MCF 10A (cell line): ENCODE measurements at regions not wholly inside any gene's neighbourhood (a gene's known extent, or its start where the extent isn't known, plus 50 kb on each side); places are given as distances from the start of the nearest gene placed in this dataset.
A peak's percentile ranks its signal among the peaks of the same experiment; 100 is the strongest.

Source experiments
- BruUV-seq: library from RNA; stranded (reverse); fragments of 400-500 nt; replicated peaks from 2 replicates; lab custom pipeline; 2021; lab: Mats Ljungman, UMichigan
- CTCF ChIA-PET: fragments of 300-600 bp; sonication (Branson Sonifier 250); formaldehyde crosslinking; extraction: SDS; loops from one replicate; lab custom pipeline; 2021; ENCODE audit warnings: antibody characterized with exemption, inconsistent platforms; lab: Yijun Ruan, JAX
- POLR2A ChIA-PET: fragments of 300-600, 350-650 bp; sonication (Branson Sonifier 250); formaldehyde crosslinking; extraction: SDS; loops from one replicate; lab custom pipeline; 2020; ENCODE audit warnings: antibody characterized with exemption, inconsistent platforms; lab: Yijun Ruan, JAX
- DNase-seq: peaks from one replicate; pipeline ENCODE4 v3.0.0-alpha.2; 2018; ENCODE audit not compliant: unreplicated experiment
- H3K27ac Mint-ChIP-seq: one replicate; pipeline ENCODE4 v1.8.0; 2022; ENCODE audit warnings: mild to moderate bottlenecking, low read depth, mixed read lengths; ENCODE audit not compliant: unreplicated experiment
- H3K27me3 Mint-ChIP-seq: one replicate; pipeline ENCODE4 v1.8.0; 2022; ENCODE audit warnings: mixed read lengths; ENCODE audit not compliant: insufficient read depth, unreplicated experiment
- H3K36me3 Mint-ChIP-seq: one replicate; pipeline ENCODE4 v1.8.0; 2022; ENCODE audit warnings: mild to moderate bottlenecking, moderate library complexity, mixed read lengths; ENCODE audit not compliant: insufficient read depth, unreplicated experiment
- H3K4me1 Mint-ChIP-seq: one replicate; pipeline ENCODE4 v1.8.0; 2022; ENCODE audit warnings: mixed read lengths; ENCODE audit not compliant: insufficient read depth, unreplicated experiment
- H3K4me3 Mint-ChIP-seq: one replicate; pipeline ENCODE4 v1.8.0; 2022; ENCODE audit warnings: mild to moderate bottlenecking, moderate library complexity, mixed read lengths; ENCODE audit not compliant: unreplicated experiment
- H3K9me3 Mint-ChIP-seq: one replicate; pipeline ENCODE4 v1.8.0; 2022; ENCODE audit warnings: mixed read lengths; ENCODE audit not compliant: unreplicated experiment
- intact Hi-C: fragments of 100-400 bp; cut with micrococcal nuclease; formaldehyde crosslinking; loops from 2 replicates; pipeline ENCODE4 v1.14.1; 2022
- TF ChIP-seq, protein P1 (sequence below): fragments of 200-600 bp; IDR thresholded peaks from one replicate; pipeline ENCODE4 v1.8.0; 2022; ENCODE audit warnings: antibody characterized with exemption, mild to moderate bottlenecking; ENCODE audit not compliant: unreplicated experiment

DNA sequence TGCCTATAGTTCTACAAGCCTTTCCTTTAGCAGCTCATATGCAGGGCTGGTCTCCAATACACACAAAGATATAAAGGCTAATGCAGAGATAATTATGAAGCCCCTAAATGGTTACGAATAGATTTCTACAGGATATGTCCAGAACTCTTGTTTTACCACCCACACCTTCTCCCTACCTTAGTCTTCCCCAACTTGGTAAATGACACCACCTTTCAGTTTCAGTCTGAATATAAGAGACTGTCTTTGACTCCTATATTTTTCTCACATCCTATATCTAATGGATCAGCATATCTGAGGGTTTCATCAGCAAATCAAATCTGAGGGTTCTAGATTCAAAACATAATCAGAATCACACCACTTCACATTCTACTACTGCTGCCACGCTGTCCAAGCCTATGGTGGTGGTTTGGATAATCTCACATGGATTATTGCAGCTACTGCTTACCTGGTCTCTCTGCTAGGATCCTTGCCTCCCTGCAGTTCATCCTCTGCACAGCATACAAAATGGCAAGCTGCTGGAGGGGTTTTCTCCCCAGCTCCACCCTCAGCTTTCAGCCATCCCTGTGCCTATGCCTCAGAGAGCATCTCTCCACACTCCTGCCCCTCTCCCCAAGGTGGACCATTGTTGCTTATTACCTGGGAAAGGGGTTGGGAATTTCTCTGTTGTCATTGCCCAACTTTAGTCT lies 178.0 kb upstream of the SPOPL start:
- Mint-ChIP-seq H3K4me1 (no peaks in the 10 kb centered on the region), H3K4me3 (no peak overlapping the region), H3K27me3 (no peaks in the 10 kb centered on the region), H3K27ac (no peak overlapping the region), H3K9me3 (no peaks in the 10 kb centered on the region), H3K36me3 (no peaks in the 10 kb centered on the region)
- TF ChIP-seq, protein P1, sequence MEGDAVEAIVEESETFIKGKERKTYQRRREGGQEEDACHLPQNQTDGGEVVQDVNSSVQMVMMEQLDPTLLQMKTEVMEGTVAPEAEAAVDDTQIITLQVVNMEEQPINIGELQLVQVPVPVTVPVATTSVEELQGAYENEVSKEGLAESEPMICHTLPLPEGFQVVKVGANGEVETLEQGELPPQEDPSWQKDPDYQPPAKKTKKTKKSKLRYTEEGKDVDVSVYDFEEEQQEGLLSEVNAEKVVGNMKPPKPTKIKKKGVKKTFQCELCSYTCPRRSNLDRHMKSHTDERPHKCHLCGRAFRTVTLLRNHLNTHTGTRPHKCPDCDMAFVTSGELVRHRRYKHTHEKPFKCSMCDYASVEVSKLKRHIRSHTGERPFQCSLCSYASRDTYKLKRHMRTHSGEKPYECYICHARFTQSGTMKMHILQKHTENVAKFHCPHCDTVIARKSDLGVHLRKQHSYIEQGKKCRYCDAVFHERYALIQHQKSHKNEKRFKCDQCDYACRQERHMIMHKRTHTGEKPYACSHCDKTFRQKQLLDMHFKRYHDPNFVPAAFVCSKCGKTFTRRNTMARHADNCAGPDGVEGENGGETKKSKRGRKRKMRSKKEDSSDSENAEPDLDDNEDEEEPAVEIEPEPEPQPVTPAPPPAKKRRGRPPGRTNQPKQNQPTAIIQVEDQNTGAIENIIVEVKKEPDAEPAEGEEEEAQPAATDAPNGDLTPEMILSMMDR: no peak
- no peak for DNase-seq
- intact Hi-C loops: no loop called here
- ChIA-PET POLR2A (no interaction called here), CTCF (no interaction called here)
- BruUV-seq: no TSS peak

DNA sequence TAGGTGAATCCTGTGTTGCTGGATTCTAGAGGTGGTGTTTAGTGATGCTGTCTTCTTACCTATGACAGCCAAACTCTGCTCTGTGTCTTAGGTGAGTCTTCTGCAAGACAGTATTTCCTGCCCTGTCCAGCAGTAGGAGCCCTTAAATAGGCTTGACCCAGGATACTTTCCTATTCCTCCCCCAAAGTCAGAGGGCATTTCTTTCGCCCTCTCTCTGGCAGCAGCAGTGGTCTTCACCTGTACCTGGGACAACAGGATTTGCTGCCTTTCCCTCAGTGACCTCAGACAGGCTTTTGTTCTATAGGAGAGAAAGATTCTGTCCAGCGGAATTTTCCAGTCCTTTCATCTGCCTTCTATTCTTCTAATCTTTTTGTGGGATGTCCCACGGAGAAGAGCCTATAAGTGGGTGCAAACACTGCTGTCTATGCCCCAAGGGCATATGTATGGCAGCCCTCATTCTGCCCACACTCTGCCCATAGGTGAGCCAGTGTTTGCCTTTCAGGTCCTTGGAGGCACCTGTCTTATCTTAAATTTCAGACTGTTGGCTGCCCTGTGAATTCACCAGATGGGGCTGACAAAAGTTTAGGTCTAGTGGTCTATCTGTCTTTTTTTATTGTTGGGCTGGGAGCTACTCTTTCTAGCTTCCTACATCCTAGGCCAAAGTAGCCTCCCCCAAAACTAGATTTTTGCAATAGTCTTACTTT lies 177.3 kb upstream of the SPOPL start:
- POLR2A ChIA-PET: no interaction called here
- CTCF ChIA-PET: interaction anchor here (0.7 kb wide), 1 partner anchor 11 kb away, joined by 3 read pairs; no protein-coding TSS in a partner anchor
- Mint-ChIP-seq H3K36me3 (no peaks in the 10 kb centered on the region), H3K9me3 (no peaks in the 10 kb centered on the region), H3K27ac (no peak overlapping the region), H3K4me1 (no peaks in the 10 kb centered on the region), H3K27me3 (no peaks in the 10 kb centered on the region), H3K4me3 (no peak overlapping the region)
- intact Hi-C loops: no loop called here
- TF ChIP-seq, protein P1: no peak
- DNase-seq: peak; percentile 1
- BruUV-seq: no TSS peak

GRCh38 chr2:138327967-138328366 lies 173.6 kb upstream of the SPOPL start:
- H3K4me3 Mint-ChIP-seq: no peak overlapping the region
- no peak overlapping the region for H3K27ac Mint-ChIP-seq
- no peaks in the 10 kb centered on the region for H3K9me3 Mint-ChIP-seq
- ChIA-PET CTCF (no interaction called here), POLR2A (no interaction called here)
- no TSS peak for BruUV-seq
- H3K27me3 Mint-ChIP-seq: no peaks in the 10 kb centered on the region
- no peak for DNase-seq
- no peaks in the 10 kb centered on the region for H3K36me3 Mint-ChIP-seq
- TF ChIP-seq, protein P1: no peak
- intact Hi-C loops: no loop called here
- H3K4me1 Mint-ChIP-seq: no peaks in the 10 kb centered on the region

GRCh38 chr2:138329162-138329561 lies 172.4 kb upstream of the SPOPL start:
- no peaks in the 10 kb centered on the region for H3K27me3 Mint-ChIP-seq
- BruUV-seq: no TSS peak
- no peaks in the 10 kb centered on the region for H3K4me1 Mint-ChIP-seq
- no peaks in the 10 kb centered on the region for H3K36me3 Mint-ChIP-seq
- intact Hi-C loops: no loop called here
- no peak for DNase-seq
- POLR2A ChIA-PET: no interaction called here
- H3K9me3 Mint-ChIP-seq: no peaks in the 10 kb centered on the region
- CTCF ChIA-PET: no interaction called here
- H3K27ac Mint-ChIP-seq: no peak overlapping the region
- TF ChIP-seq, protein P1: no peak
- no peak overlapping the region for H3K4me3 Mint-ChIP-seq
